Sigmoid colon (tissue), 6 donors: ENCODE measurements at regions not wholly inside any gene's neighbourhood (a gene's known extent, or its start where the extent isn't known, plus 50 kb on each side); places are given as distances from the start of the nearest gene placed in this dataset.
"Not testable (repeated sequence)": the region's sequence is repeated elsewhere in the genome, so short reads cannot be mapped to it uniquely, and the experiment has no call there.

Experiments used
- DNase-seq: peaks from one replicate; pipeline ENCODE4 v3.0.0-alpha.2; 2019
- H3K27ac ChIP-seq, 4 donors: fragments of 200-600 bp; sonication (generic); one replicate each; pipeline ENCODE4 v1.5.1; 2016 to 2019; ENCODE audit warnings: mild to moderate bottlenecking in 1 of 4
- H3K27me3 ChIP-seq, 3 donors: fragments of 200-600 bp; sonication (generic); one replicate each; pipeline ENCODE4 v1.5.1; 2019; ENCODE audit warnings: mild to moderate bottlenecking in 1 of 3
- H3K36me3 ChIP-seq, 4 donors: fragments of 200-600 bp; sonication (generic); one replicate each; pipeline ENCODE4 v1.5.1; 2016 to 2019
- H3K4me1 ChIP-seq, 4 donors: fragments of 200-600 bp; sonication (generic); one replicate each; pipeline ENCODE4 v1.5.1; 2017 to 2019
- H3K4me3 ChIP-seq, 4 donors: fragments of 200-600 bp; sonication (generic); one replicate each; pipeline ENCODE4 v1.5.1; 2017 to 2019; ENCODE audit warnings: mild to moderate bottlenecking in 2 of 4, moderate library complexity in 1 of 4
- H3K9me3 ChIP-seq, 4 donors: fragments of 200-600 bp in 3 of 4; sonication (generic) in 3 of 4; one replicate each; pipeline versions ENCODE4 v1.5.1 to v1.6.1; 2013 to 2019
- EP300 ChIP-seq, 4 donors: sonication (generic); formaldehyde crosslinking; IDR thresholded peaks; one replicate each; pipeline ENCODE4 v1.6.1; 2017; ENCODE audit warnings: antibody characterized with exemption in 4 of 4
- POLR2A ChIP-seq, 2 donors: fragments of 450-650 bp; IDR thresholded peaks; one replicate each; pipeline ENCODE4 v1.6.1; 2016; ENCODE audit warnings: antibody characterized with exemption in 2 of 2, mild to moderate bottlenecking in 2 of 2, moderate library complexity in 2 of 2
- POLR2AphosphoS5 ChIP-seq, 4 donors: sonication (generic); formaldehyde crosslinking; IDR thresholded peaks; one replicate each; pipeline ENCODE4 v1.6.1; 2017; ENCODE audit warnings: antibody characterized with exemption in 4 of 4
- WGBS, 2 donors: extraction: QIAGEN DNeasy Blood & Tissue Kit; methylation state at CpG; one replicate each; pipeline ENCODE4 v1.1.7; 2013; 5-methylcytosine and 5-hydroxymethylcytosine counted together
- intact Hi-C: fragments of 100-400 bp; cut with DNase I; formaldehyde crosslinking; loops from one replicate; pipeline ENCODE4 v1.15.1; 2023
- TF ChIP-seq, protein P1 (sequence below), 4 experiments: fragments of 450-650 bp in 3 of 4; fragments of 200-600 bp in 1 of 4; IDR thresholded peaks; one replicate each; pipeline ENCODE4 v1.5.1; 2016 to 2019; ENCODE audit warnings: antibody characterized with exemption in 4 of 4, mild to moderate bottlenecking in 3 of 4, moderate library complexity in 2 of 4
- donor health status: healthy with polysubstance abuse.
- donor health status: healthy.

DNA sequence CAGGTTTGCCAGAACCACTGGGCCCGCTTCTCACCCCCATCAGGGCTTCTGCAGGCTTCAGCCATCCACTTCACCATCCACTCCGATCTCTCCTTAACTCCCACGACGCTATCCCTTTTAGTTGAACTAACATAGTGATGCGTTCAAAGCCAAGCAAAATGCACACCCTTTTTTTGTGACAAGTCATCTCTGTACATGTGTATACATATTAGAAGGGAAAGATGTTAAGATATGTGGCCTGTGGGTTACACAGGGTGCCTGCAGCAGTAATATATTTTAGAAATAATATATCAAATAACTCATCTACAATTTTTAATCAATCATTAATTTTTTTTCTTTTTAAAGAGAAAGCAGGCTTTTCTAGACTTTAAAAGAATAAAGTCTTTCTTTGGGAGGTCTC is 114.6 kb downstream of the NBPF12 start:
- Histone ChIP-seq H3K4me3 (no peak overlapping the region), H3K36me3 (no peaks in the 10 kb centered on the region), H3K27me3 (no peaks in the 10 kb centered on the region), H3K27ac (no peak overlapping the region), H3K9me3 (no peaks in the 10 kb centered on the region), H3K4me1 (no peaks in the 10 kb centered on the region)
- intact Hi-C loops: no loop called here
- 70 to 89% methylated on average over 5 of the region's 5 CpGs for WGBS, 2 donors
- TF ChIP-seq POLR2AphosphoS5 (IDR thresholded peaks at IDR 0.05): no peak
- no peak for TF ChIP-seq POLR2A (IDR thresholded peaks at IDR 0.05)
- TF ChIP-seq, protein P1, sequence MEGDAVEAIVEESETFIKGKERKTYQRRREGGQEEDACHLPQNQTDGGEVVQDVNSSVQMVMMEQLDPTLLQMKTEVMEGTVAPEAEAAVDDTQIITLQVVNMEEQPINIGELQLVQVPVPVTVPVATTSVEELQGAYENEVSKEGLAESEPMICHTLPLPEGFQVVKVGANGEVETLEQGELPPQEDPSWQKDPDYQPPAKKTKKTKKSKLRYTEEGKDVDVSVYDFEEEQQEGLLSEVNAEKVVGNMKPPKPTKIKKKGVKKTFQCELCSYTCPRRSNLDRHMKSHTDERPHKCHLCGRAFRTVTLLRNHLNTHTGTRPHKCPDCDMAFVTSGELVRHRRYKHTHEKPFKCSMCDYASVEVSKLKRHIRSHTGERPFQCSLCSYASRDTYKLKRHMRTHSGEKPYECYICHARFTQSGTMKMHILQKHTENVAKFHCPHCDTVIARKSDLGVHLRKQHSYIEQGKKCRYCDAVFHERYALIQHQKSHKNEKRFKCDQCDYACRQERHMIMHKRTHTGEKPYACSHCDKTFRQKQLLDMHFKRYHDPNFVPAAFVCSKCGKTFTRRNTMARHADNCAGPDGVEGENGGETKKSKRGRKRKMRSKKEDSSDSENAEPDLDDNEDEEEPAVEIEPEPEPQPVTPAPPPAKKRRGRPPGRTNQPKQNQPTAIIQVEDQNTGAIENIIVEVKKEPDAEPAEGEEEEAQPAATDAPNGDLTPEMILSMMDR (IDR thresholded peaks at IDR 0.05): no peak
- no peak for TF ChIP-seq EP300 (IDR thresholded peaks at IDR 0.05)
- no peak for DNase-seq

DNA sequence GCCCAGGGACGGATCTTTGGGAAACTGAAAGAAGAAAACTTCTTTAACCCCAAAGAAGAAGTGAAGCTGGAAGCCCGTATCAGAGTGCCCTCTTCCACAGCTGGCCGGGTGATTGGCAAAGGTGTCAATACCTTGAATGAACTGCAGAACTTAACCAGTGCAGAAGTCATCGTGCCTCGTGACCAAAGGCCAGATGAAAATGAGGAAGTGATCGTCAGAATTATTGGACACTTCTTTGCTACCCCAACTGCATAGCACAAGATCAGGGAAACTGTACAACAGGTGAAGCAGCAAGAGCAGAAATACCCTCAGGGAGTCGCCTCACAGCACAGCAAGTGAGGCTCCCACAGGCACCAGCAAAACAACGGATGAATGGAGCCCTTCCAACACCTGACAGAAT is 114.0 kb downstream of the NBPF12 start:
- Histone ChIP-seq H3K4me3 (no peak overlapping the region), H3K27ac (no peak overlapping the region), H3K27me3 (no peaks in the 10 kb centered on the region), H3K9me3 (no peaks in the 10 kb centered on the region), H3K36me3 (no peaks in the 10 kb centered on the region), H3K4me1 (no peaks in the 10 kb centered on the region)
- TF ChIP-seq POLR2A (IDR thresholded peaks at IDR 0.05): no peak
- TF ChIP-seq EP300 (IDR thresholded peaks at IDR 0.05): no peak
- TF ChIP-seq, protein P1 (IDR thresholded peaks at IDR 0.05): no peak
- no peak for TF ChIP-seq POLR2AphosphoS5 (IDR thresholded peaks at IDR 0.05)
- DNase-seq: no peak
- WGBS, 2 donors: 71 to 79% methylated on average over 8 of the region's 8 CpGs
- intact Hi-C loops: no loop called here

DNA sequence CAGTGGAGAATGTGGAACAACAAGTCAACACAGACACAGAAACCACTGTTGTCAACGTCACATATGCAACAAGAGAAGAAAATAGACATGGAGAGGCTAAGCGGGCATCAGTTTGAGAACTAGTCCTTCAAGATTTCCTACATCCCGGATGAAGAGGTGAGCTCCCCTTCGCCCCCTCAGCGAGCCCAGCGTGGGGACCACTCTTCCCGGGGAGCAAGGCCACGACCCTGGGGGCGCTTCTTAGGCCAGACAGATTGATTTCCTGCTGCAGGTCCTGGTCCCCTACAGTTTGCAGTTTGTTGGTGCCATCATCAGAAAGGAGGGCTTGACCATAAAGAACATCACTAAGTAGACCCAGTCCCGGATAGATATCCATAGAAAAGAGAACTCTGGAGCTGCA is 113.0 kb downstream of the NBPF12 start:
- no peaks in the 10 kb centered on the region for H3K27me3 ChIP-seq
- no peak overlapping the region for H3K4me3 ChIP-seq
- 86 to 93% methylated on average over 10 of the region's 10 CpGs for WGBS, 2 donors
- no peaks in the 10 kb centered on the region for H3K36me3 ChIP-seq
- no peaks in the 10 kb centered on the region for H3K4me1 ChIP-seq
- intact Hi-C loops: no loop called here
- H3K27ac ChIP-seq: no peak overlapping the region
- DNase-seq: no peak
- H3K9me3 ChIP-seq: no peaks in the 10 kb centered on the region
- no peak for TF ChIP-seq POLR2A (IDR thresholded peaks at IDR 0.05)
- no peak for TF ChIP-seq POLR2AphosphoS5 (IDR thresholded peaks at IDR 0.05)
- TF ChIP-seq, protein P1 (IDR thresholded peaks at IDR 0.05): no peak
- TF ChIP-seq EP300 (IDR thresholded peaks at IDR 0.05): no peak

DNA sequence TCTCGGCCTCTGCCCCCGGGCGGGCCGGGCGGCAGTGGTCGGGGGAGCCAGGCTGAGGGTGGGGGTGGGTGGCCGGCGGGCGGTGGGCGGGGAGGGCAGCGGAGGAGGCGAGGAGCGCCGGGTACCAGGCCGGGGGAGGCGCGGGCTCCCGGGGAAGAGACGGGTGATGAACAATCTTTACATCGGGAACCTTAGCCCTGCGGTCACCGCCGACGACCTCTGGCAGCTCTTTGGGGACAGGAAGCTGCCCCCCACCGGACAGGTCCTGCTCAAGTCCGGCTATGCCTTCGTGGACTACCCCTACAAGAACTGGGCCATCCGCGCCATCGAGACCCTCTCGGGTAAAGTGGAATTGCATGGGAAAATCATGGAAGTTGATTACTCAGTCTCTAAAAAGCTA is 112.5 kb downstream of the NBPF12 start:
- Histone ChIP-seq H3K36me3 (no peaks in the 10 kb centered on the region), H3K4me1 (no peaks in the 10 kb centered on the region), H3K9me3 (no peaks in the 10 kb centered on the region), H3K4me3 (no peak overlapping the region), H3K27me3 (no peaks in the 10 kb centered on the region), H3K27ac (no peak overlapping the region)
- intact Hi-C loops: no loop called here
- no peak for DNase-seq
- WGBS, 2 donors: 94 to 96% methylated on average over 31 of the region's 31 CpGs
- TF ChIP-seq EP300 (IDR thresholded peaks at IDR 0.05) (no peak), POLR2AphosphoS5 (IDR thresholded peaks at IDR 0.05) (no peak), POLR2A (IDR thresholded peaks at IDR 0.05) (no peak)
- TF ChIP-seq, protein P1 (IDR thresholded peaks at IDR 0.05): no peak

DNA sequence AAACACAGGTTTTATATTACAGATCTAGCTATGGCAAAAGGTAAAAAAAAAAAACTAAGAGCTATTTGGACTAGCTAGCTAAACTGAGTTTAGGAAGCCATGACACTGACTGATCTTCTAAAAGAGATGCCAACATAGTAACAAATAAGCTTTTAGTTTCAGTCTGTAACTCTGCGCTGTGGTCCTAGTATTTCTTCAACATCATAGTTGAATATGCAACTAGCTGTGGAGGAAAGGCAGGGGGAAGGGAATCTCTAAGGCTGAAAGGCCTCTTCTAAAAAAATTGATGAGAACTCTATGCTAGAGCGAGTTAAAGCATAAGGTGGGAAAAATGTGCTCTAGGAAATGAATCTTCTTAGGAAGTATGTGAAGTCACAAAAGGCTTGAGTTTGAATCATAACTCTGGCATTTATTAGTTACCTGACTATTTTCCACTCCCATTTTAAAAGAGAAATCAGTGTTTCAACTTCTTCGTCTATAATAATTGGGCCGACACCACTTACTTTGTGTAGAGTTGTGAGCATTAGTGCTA is 108.8 kb downstream of the NBPF12 start:
- H3K27me3 ChIP-seq, H3K4me3 ChIP-seq, H3K36me3 ChIP-seq, H3K9me3 ChIP-seq, H3K27ac ChIP-seq, DNase-seq, H3K4me1 ChIP-seq, intact Hi-C loops: not testable (repeated sequence)
- 65 to 88% methylated on average over 4 of the region's 4 CpGs for WGBS, 2 donors
